NB4 (cell line): ENCODE measurements at regions not wholly inside any gene's neighbourhood (a gene's known extent, or its start where the extent isn't known, plus 50 kb on each side); places are given as distances from the start of the nearest gene placed in this dataset.
"Not testable (repeated sequence)": the region's sequence is repeated elsewhere in the genome, so short reads cannot be mapped to it uniquely, and the experiment has no call there.

Source experiments
- DNase-seq: peaks from one replicate; pipeline ENCODE4 v3.0.0; 2010; ENCODE audit warnings: low read depth
- H3K4me3 ChIP-seq: one replicate; pipeline ENCODE4 v1.5.1; 2011; ENCODE audit warnings: mild to moderate bottlenecking, low read depth, low read length, moderate library complexity
- CTCF ChIP-seq: IDR thresholded peaks from one replicate; pipeline ENCODE4 v1.5.1; 2012; ENCODE audit warnings: low read depth, low read length
- MAX ChIP-seq: IDR thresholded peaks from 2 replicates; pipeline ENCODE4 v1.6.1; 2011; ENCODE audit warnings: low read depth, low read length
- MYC ChIP-seq: IDR thresholded peaks from 2 replicates; pipeline ENCODE4 v1.6.1; 2011; ENCODE audit warnings: low read depth, low read length
- POLR2A ChIP-seq: IDR thresholded peaks from 2 replicates; pipeline ENCODE4 v1.6.1; 2011; ENCODE audit warnings: mild to moderate bottlenecking; ENCODE audit not compliant: insufficient read length; ENCODE audit errors: extremely low read depth

GRCh38 chr10:65100146-65100545, 1578.9 kb downstream of the REEP3 start:
- H3K4me3 ChIP-seq, result no peak overlapping the region
- TF ChIP-seq CTCF (no peak), POLR2A (no peak), MYC (no peak), MAX (no peak)
- DNase-seq, result no peak

DNA sequence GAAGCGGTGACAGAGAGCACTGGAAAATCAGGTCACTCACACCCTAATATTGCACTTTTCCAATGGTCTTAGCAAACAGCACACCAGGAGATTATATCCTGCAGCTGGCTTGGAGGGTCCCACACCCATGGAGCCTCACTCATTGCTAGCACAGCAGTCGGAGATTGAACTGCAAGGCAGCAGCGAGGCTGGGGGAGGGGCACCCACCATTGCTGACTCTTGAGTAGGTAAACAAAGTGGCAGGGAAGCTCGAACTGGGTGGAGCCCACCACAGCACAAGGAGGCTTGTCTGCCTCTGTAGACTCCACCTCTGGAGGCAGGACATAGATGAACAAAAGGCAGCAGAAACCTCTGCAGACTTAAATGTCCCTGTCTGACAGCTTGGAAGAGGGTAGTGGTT, 1579.7 kb downstream of the REEP3 start:
- H3K4me3 ChIP-seq, result not testable (repeated sequence)

DNA sequence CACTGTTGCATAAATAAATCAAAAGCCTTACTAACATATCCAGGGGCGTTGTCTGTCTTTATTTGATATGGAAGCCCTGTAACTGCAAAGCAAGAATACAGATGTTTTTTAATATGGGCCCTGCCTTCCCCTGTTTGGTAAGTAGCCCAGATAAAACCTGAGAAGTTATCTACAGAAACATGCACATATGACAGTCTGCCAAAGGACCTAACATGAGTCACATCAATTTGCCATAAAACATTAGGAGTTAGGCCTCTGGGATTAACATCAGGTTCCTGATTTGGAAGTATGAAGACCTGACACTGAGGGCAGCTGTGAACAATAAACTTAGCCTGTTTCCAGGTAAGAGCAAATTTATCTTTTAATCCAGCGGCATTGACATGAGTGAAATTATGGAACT, 1588.8 kb downstream of the REEP3 start:
- no peak for TF ChIP-seq MAX
- TF ChIP-seq MYC, result no peak
- TF ChIP-seq CTCF, result no peak
- TF ChIP-seq POLR2A, result no peak
- DNase-seq, result no peak

More for the DNA sequence above, 1579.7 kb downstream of the REEP3 start:
- DNase-seq, result not testable (repeated sequence)

DNA sequence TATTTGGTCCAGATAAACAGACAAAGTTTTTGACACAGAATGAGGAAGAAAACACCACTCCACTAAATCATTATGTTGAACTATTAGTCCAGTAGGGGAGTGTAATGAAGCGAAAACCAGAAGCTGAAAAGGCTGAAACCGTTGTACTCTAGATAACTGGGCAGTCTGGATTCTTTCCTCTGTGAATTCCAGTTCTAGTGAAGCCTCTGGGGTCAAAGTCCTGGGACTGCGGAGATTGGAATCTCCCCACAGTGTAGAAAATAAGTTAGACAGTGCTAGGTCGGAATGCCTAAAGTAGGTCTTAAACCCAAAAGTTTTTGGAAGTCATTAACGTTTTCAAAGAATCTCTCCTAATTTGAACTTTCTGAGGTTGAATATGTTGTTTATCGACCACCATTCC, 1589.9 kb downstream of the REEP3 start:
- DNase-seq, H3K4me3 ChIP-seq: not testable (repeated sequence)

More for the DNA sequence above, 1588.8 kb downstream of the REEP3 start:
- H3K4me3 ChIP-seq, result no peak overlapping the region

DNA sequence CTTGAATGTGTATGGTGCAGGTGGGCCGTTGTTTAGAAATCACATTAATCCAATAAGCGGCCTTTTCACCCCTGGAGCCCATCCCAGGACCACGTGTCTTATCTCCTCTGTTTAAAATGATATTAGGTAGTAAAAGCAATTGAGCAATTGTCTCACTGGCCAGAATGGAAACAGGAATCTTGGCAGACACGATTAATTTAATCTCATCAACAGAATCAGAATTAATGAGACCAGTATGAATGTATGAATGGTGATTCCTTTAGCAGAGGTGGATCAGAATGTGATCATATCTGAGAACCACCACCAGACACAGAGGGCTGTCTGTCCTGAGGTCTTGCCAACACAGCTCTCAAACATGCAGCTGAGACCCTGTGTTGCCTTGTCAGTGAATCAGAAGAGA, 1591.4 kb downstream of the REEP3 start:
- no peak for TF ChIP-seq MYC
- TF ChIP-seq POLR2A, result no peak
- DNase-seq, result no peak
- H3K4me3 ChIP-seq, result no peak overlapping the region

- no peak for DNase-seq
- TF ChIP-seq POLR2A (no peak), CTCF (no peak), MYC (no peak), MAX (no peak)
- no peak overlapping the region for H3K4me3 ChIP-seq
These were observed 1601.9 kb downstream of the REEP3 start for GRCh38 chr10:65123120-65123519.

GRCh38 chr10:65125212-65125611, 1604.0 kb downstream of the REEP3 start:
- TF ChIP-seq POLR2A (no peak), CTCF (no peak), MAX (no peak), MYC (no peak)
- no peak for DNase-seq
- H3K4me3 ChIP-seq, result no peak overlapping the region
